ENCODE measurements at regions not wholly inside any gene's neighbourhood (a gene's known extent, or its start where the extent isn't known, plus 50 kb on each side); places are given as distances from the start of the nearest gene placed in this dataset.
A peak's percentile ranks its signal among the peaks of the same experiment; 100 is the strongest.

- no peak overlapping the region for H3K9ac ChIP-seq
- H3K4me1 ChIP-seq: peaks cover 51% of the 10 kb centered on the region
- H3K4me2 ChIP-seq: no peak overlapping the region
- no peak overlapping the region for H3K4me3 ChIP-seq
- peak overlapping the region; percentile 30; the same call in 1 of the 2 replicates for H3K27ac ChIP-seq
- no peak for TF ChIP-seq Cebpa-rat (IDR thresholded peaks at IDR 0.05)
- no peaks in the 10 kb centered on the region for H3K36me3 ChIP-seq
- no peaks in the 10 kb centered on the region for H4K20me1 ChIP-seq
- peaks cover 17% of the 10 kb centered on the region; the same call in 1 of the 2 replicates for H3K9me3 ChIP-seq
- H3K27me3 ChIP-seq: no peaks in the 10 kb centered on the region
These were observed 77.4 kb downstream of the S1PR1 start for GRCh38 chr1:101314244-101314643.

- Histone ChIP-seq H3K27ac (no peak overlapping the region), H3K36me3 (no peaks in the 10 kb centered on the region), H3K27me3 (no peaks in the 10 kb centered on the region), H3K4me2 (no peak overlapping the region), H4K20me1 (no peaks in the 10 kb centered on the region), H3K4me1 (peaks cover 31% of the 10 kb centered on the region), H3K9me3 (peaks cover 28% of the 10 kb centered on the region), H3K4me3 (no peak overlapping the region), H3K9ac (no peak overlapping the region)
- TF ChIP-seq Cebpa-rat (IDR thresholded peaks at IDR 0.05): no peak
These were observed 79.4 kb downstream of the S1PR1 start for GRCh38 chr1:101316256-101316655.

GRCh38 chr1:101316799-101317198 lies 80.0 kb downstream of the S1PR1 start:
- no peak overlapping the region for H3K4me2 ChIP-seq
- peaks cover 29% of the 10 kb centered on the region for H3K9me3 ChIP-seq
- H3K27ac ChIP-seq: no peak overlapping the region

DNA sequence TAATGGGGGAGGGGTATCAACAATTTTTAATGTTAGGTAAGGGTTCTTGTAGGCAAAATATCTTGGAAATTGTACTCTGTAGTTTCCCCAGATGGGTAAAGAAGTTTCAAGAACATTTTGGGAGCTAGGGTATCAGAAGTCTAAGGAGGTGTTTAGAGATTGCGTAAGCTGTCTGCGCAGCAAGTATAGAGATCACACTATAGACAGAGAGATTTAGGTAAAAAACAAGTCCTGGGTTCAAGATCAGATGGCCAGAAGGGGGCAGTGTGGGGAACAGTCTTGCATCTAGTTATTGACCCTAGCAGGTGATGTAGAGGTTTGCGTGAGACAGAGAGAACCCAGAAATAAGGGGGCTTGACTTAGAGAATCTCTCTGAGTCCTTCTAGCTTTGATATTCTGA lies 80.8 kb downstream of the S1PR1 start:
- Histone ChIP-seq H3K36me3 (no peaks in the 10 kb centered on the region), H4K20me1 (no peaks in the 10 kb centered on the region), H3K27me3 (no peaks in the 10 kb centered on the region), H3K4me1 (peaks cover 18% of the 10 kb centered on the region), H3K9ac (no peak overlapping the region), H3K4me3 (no peak overlapping the region), H3K27ac (no peak overlapping the region), H3K9me3 (peaks cover 29% of the 10 kb centered on the region), H3K4me2 (no peak overlapping the region)
- peak; percentile 49; the same call in 1 of the 2 replicates for TF ChIP-seq Cebpa-rat (IDR thresholded peaks at IDR 0.05)

More at GRCh38 chr1:101316799-101317198, 80.0 kb downstream of the S1PR1 start:
- TF ChIP-seq Cebpa-rat (IDR thresholded peaks at IDR 0.05): no peak
- H3K4me1 ChIP-seq: peaks cover 26% of the 10 kb centered on the region
- H3K9ac ChIP-seq: no peak overlapping the region
- H3K4me3 ChIP-seq: no peak overlapping the region
- no peaks in the 10 kb centered on the region for H4K20me1 ChIP-seq
- H3K36me3 ChIP-seq: no peaks in the 10 kb centered on the region
- no peaks in the 10 kb centered on the region for H3K27me3 ChIP-seq

GRCh38 chr1:101323535-101323934 lies 86.7 kb downstream of the S1PR1 start:
- Histone ChIP-seq H3K4me1 (peaks cover 6% of the 10 kb centered on the region), H4K20me1 (no peaks in the 10 kb centered on the region), H3K36me3 (no peaks in the 10 kb centered on the region), H3K27ac (no peak overlapping the region), H3K4me3 (no peak overlapping the region), H3K9ac (no peak overlapping the region), H3K4me2 (no peak overlapping the region), H3K9me3 (peaks cover 12% of the 10 kb centered on the region), H3K27me3 (no peaks in the 10 kb centered on the region)
- TF ChIP-seq Cebpa-rat (IDR thresholded peaks at IDR 0.05): no peak

- H4K20me1 ChIP-seq: no peaks in the 10 kb centered on the region
- no peak overlapping the region for H3K4me3 ChIP-seq
- no peaks in the 10 kb centered on the region for H3K36me3 ChIP-seq
- H3K9ac ChIP-seq: no peak overlapping the region
- H3K27me3 ChIP-seq: no peaks in the 10 kb centered on the region
- H3K4me2 ChIP-seq: no peak overlapping the region
- H3K4me1 ChIP-seq: peaks cover 6% of the 10 kb centered on the region
- H3K9me3 ChIP-seq: peaks cover 16% of the 10 kb centered on the region
- H3K27ac ChIP-seq: no peak overlapping the region
- TF ChIP-seq Cebpa-rat (IDR thresholded peaks at IDR 0.05): no peak
These were observed 88.3 kb downstream of the S1PR1 start for GRCh38 chr1:101325144-101325543.

DNA sequence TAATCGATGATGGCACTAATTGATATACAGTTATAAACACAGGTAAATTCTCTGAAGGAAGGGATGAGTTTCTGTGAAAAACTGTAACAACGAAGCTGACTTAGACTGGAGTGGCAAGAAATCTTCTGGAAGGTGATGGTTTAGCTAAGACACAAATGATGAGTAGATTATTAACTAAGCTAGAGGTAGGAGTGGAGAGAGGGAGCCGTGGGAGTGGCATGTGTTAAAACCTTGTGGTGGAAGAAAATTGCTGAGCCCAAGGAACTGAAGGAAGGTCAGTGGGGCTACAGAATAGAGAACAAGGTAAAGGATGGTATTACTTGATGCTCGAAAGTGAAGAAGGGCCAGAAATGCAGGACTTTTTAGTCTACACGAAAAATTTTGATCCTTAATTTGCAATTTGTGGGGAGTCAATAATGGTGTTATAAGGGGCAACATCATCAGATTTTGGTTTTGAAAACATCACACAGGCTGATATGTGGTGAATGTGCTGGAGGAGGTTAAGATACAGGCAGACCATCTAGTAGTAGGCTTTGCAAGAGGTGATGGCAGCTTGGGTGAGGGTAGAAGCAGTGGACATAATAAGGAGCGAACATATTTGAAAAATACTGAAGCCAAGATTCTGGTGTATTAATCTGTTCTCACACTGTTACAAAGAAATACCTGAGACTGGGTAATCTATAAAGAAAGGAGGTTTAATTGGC lies 93.8 kb downstream of the S1PR1 start:
- no peaks in the 10 kb centered on the region for H3K27me3 ChIP-seq
- H3K36me3 ChIP-seq: no peaks in the 10 kb centered on the region
- TF ChIP-seq Cebpa-rat (IDR thresholded peaks at IDR 0.05): no peak
- no peaks in the 10 kb centered on the region for H4K20me1 ChIP-seq
- H3K4me2 ChIP-seq: no peak overlapping the region
- H3K4me3 ChIP-seq: no peak overlapping the region
- no peak overlapping the region for H3K9ac ChIP-seq
- peaks cover 35% of the 10 kb centered on the region for H3K9me3 ChIP-seq
- peaks cover 10% of the 10 kb centered on the region; the same call in 1 of the 2 replicates for H3K4me1 ChIP-seq
- no peak overlapping the region for H3K27ac ChIP-seq

GRCh38 chr1:101331794-101332193 lies 95.0 kb downstream of the S1PR1 start:
- no peaks in the 10 kb centered on the region for H4K20me1 ChIP-seq
- H3K36me3 ChIP-seq: no peaks in the 10 kb centered on the region
- H3K4me3 ChIP-seq: no peak overlapping the region
- H3K4me2 ChIP-seq: no peak overlapping the region
- H3K9ac ChIP-seq: no peak overlapping the region
- TF ChIP-seq Cebpa-rat (IDR thresholded peaks at IDR 0.05): no peak
- peaks cover 35% of the 10 kb centered on the region for H3K9me3 ChIP-seq
- no peaks in the 10 kb centered on the region for H3K27me3 ChIP-seq
- peaks cover 10% of the 10 kb centered on the region; the same call in 1 of the 2 replicates for H3K4me1 ChIP-seq
- no peak overlapping the region for H3K27ac ChIP-seq

GRCh38 chr1:101332633-101333032 lies 95.8 kb downstream of the S1PR1 start:
- Histone ChIP-seq H3K27me3 (no peaks in the 10 kb centered on the region), H3K9ac (no peak overlapping the region), H3K36me3 (no peaks in the 10 kb centered on the region), H3K9me3 (peaks cover 40% of the 10 kb centered on the region), H4K20me1 (no peaks in the 10 kb centered on the region), H3K4me1 (peaks cover 10% of the 10 kb centered on the region; the same call in 1 of the 2 replicates), H3K4me2 (no peak overlapping the region; the same call in 1 of the 2 replicates), H3K4me3 (no peak overlapping the region), H3K27ac (no peak overlapping the region)
- TF ChIP-seq Cebpa-rat (IDR thresholded peaks at IDR 0.05): no peak

GRCh38 chr1:101333186-101333585 lies 96.4 kb downstream of the S1PR1 start:
- H3K9me3 ChIP-seq: peaks cover 44% of the 10 kb centered on the region
- TF ChIP-seq Cebpa-rat (IDR thresholded peaks at IDR 0.05): no peak
- H4K20me1 ChIP-seq: no peaks in the 10 kb centered on the region
- peaks cover 10% of the 10 kb centered on the region; the same call in 1 of the 2 replicates for H3K4me1 ChIP-seq
- no peak overlapping the region for H3K4me3 ChIP-seq
- H3K9ac ChIP-seq: no peak overlapping the region
- H3K4me2 ChIP-seq: peak overlapping the region; percentile 30
- H3K27ac ChIP-seq: no peak overlapping the region
- H3K27me3 ChIP-seq: no peaks in the 10 kb centered on the region
- H3K36me3 ChIP-seq: no peaks in the 10 kb centered on the region
